ELF-1 (cell line): ENCODE measurements at regions not wholly inside any gene's neighbourhood (a gene's known extent, or its start where the extent isn't known, plus 50 kb on each side); places are given as distances from the start of the nearest gene placed in this dataset.

Experiments
- DNase-seq: peaks from one replicate; pipeline ENCODE4 v3.0.0-alpha.2; 2016; ENCODE audit warnings: low read depth, low spot score

- no peak for DNase-seq
These were observed 374.3 kb downstream of the DCAF12L2 start for GRCh38 chrX:125791787-125792186.

- no peak for DNase-seq
These were observed 355.2 kb downstream of the DCAF12L2 start for GRCh38 chrX:125810856-125811255.

- DNase-seq: peak; percentile 11
These were observed 340.0 kb downstream of the DCAF12L2 start for GRCh38 chrX:125826080-125826479.

- no peak for DNase-seq
These were observed 339.2 kb downstream of the DCAF12L2 start for GRCh38 chrX:125826774-125827451.

- DNase-seq: no peak
These were observed 319.8 kb downstream of the DCAF12L2 start for GRCh38 chrX:125846271-125846670.

GRCh38 chrX:125850693-125851092 is 315.4 kb downstream of the DCAF12L2 start:
- DNase-seq: no peak

- DNase-seq: no peak
These were observed 282.9 kb downstream of the DCAF12L2 start for GRCh38 chrX:125883169-125883568.

GRCh38 chrX:125894947-125895346 is 271.1 kb downstream of the DCAF12L2 start:
- DNase-seq: peak; percentile 28

GRCh38 chrX:125895518-125895917 is 270.6 kb downstream of the DCAF12L2 start:
- no peak for DNase-seq

- no peak for DNase-seq
These were observed 239.8 kb downstream of the DCAF12L2 start for GRCh38 chrX:125926295-125926694.

- no peak for DNase-seq
These were observed 225.1 kb downstream of the DCAF12L2 start for GRCh38 chrX:125940985-125941384.

GRCh38 chrX:125947501-125947900 is 218.6 kb downstream of the DCAF12L2 start:
- DNase-seq: no peak

GRCh38 chrX:125952973-125953372 is 213.1 kb downstream of the DCAF12L2 start:
- DNase-seq: no peak

GRCh38 chrX:125953814-125954213 is 212.3 kb downstream of the DCAF12L2 start:
- DNase-seq: no peak

- no peak for DNase-seq
These were observed 211.9 kb downstream of the DCAF12L2 start for GRCh38 chrX:125954236-125954635.

- DNase-seq: no peak
These were observed 188.2 kb downstream of the DCAF12L2 start for GRCh38 chrX:125977851-125978250.

- peak; percentile 11 for DNase-seq
These were observed 167.7 kb downstream of the DCAF12L2 start for GRCh38 chrX:125998432-125998831.

GRCh38 chrX:126027229-126027628 is 138.9 kb downstream of the DCAF12L2 start:
- DNase-seq: peak; percentile 77

- DNase-seq: peak; percentile 1
These were observed 136.1 kb downstream of the DCAF12L2 start for GRCh38 chrX:126030021-126030420.

GRCh38 chrX:126063984-126064383 is 102.1 kb downstream of the DCAF12L2 start:
- no peak for DNase-seq

- DNase-seq: no peak
These were observed 101.1 kb downstream of the DCAF12L2 start for GRCh38 chrX:126064901-126065541.

- no peak for DNase-seq
These were observed 100.0 kb downstream of the DCAF12L2 start for GRCh38 chrX:126065901-126066660.
